Stimulated activated CD4-positive, alpha-beta T cell treated with anti-CD3 and anti-CD28 coated beads, TNF-alpha, amount 100 ng/mL, for 24 hours (primary cell): ENCODE measurements at regions not wholly inside any gene's neighbourhood (a gene's known extent, or its start where the extent isn't known, plus 50 kb on each side); places are given as distances from the start of the nearest gene placed in this dataset.

Experiments used
- DNase-seq, 3 experiments: peaks; one replicate each; pipeline ENCODE4 v3.0.0-alpha.2; 2020; ENCODE audit warnings: low read depth in 3 of 3

- no peak for DNase-seq
Measured at GRCh38 chr14:87111126-87111525, 881.9 kb downstream of the GALC start.

DNA sequence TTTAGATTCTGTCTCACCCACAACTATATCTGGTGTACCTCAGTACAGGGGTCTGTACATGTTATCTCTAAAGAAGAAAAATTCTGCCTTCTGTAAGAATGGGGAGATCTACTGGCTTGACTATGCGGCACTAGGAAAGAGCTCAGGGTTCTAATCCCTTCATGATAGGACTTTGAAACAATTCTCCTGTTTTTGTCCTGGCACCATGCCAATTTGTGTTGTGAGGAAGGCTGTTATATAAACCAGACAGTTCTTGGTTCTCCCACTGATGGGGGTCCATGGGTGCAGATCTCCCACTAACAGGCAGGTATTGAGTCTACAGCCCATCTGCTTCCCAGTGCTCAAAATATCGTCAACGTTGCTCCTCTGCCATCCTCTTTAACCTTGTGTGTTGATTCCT, 883.7 kb downstream of the GALC start:
- no peak for DNase-seq

DNA sequence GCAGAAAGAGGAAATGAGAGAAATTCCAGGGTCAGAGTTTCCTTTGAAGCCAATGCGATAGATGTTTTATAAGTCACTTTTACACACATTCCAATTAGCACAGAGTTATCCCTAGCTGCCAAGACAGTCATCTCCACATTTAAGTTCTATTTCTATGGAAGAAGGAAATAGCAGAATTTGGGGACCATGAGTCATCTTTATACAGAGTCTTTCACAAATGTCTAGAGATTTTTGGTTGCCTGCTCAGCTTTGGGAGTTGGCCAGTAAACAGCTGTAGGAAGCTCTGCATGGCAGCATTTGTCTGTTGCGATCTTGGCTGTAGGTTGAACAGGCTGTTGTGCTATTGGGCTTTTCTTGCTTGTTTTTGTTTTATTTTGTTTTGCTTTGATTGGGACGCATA, 884.3 kb downstream of the GALC start:
- DNase-seq: no peak

GRCh38 chr14:87102811-87103378, 890.1 kb downstream of the GALC start:
- DNase-seq: no peak

DNA sequence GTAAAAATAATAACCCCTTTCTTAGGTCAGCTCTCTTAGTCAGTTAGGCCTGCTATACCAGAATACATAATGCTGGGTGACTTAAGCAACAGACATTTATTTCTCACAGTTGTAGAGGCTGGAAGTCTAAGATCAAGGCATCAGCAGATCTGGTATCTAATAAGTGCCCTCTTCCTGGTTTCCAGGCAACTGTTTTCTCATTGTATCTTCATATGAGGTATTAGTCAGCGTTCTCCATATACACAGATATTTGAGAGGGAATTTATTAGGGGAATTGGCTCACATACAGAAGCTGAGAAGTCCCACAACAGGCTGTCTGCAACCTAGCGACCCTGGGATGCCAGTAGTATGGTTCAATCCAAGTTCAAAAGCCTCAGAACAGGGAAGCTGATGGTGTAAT, 896.0 kb downstream of the GALC start:
- DNase-seq: no peak

DNA sequence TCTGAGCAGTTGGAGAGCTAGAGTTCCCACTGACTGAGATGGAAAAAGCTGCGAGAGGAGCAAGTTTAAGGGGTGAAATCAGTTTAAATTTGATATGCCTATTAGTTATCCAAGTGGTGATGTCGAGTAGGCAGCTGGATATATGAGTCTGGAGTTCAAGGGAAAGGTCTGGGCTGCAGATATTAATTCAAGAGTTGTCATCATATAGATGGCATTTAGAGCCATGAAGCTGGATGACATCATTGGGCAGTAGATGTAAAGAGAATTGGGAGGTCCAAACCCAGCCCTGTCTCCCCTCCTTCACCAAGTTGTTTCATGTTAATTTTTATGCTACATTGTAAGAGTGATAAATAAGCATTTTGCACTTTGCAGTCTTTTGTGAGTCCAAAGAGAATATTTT, 898.1 kb downstream of the GALC start:
- no peak for DNase-seq

GRCh38 chr14:87088588-87088987, 904.4 kb downstream of the GALC start:
- no peak for DNase-seq

GRCh38 chr14:87087881-87088280, 905.1 kb downstream of the GALC start:
- no peak for DNase-seq

GRCh38 chr14:87084908-87085307, 908.1 kb downstream of the GALC start:
- no peak for DNase-seq

DNA sequence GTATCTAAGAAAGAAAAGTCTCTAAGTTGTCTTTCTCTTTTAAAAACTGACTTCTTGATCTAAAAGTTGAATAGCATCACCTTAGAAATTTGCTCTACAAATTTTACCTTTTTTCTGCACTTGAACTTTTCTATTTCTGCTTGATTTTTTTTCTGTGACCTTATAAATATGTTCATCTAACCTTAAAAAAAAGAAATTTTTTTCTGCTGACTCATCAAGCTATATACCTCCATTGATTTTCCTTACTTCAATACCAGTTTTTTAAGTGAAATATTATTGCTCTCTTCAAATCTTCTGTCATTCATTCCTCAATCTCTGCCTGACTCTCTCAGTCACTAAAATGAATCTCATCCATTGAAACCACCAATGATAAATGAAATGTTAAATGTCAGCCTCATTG, 910.1 kb downstream of the GALC start:
- no peak for DNase-seq

GRCh38 chr14:87081004-87081403, 912.0 kb downstream of the GALC start:
- DNase-seq: no peak

DNA sequence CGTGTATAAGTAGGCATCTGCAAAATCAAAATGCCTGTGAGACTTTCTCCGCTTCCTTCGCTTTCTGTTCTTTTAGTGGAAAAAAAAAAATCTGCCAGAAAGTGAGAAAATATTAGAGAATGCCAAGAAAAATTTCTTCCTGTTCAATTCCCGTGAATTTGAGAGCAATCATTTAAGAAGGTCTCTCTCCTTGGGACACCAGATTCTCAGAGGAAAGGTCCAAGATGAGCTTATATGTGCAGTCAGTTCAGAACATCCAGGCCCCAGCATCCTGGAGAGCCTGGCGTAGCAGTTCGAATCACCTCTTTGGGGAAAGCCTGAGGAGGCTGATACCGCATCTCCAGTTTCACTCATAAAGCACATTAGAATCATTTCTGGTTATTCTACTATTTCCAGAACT, 912.8 kb downstream of the GALC start:
- DNase-seq: no peak

DNA sequence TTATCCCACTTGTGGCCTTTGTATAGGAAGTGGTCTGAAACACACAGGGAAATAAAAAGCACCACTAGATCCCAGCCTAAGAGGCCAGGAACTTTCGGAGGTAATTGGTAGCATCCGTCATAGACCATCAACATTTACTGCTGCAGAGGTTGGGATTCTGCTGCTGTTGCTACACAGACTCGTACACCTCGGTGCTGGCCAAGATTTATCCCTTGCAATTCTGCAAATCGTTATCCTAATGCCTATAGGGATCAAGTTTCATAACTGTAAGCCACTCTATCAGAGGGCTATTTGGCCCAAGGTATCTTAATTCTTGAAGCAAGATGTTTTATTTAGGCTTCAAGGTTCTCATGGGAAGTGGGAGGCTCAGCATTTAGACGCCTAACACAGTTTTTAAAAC, 913.6 kb downstream of the GALC start:
- no peak for DNase-seq

DNA sequence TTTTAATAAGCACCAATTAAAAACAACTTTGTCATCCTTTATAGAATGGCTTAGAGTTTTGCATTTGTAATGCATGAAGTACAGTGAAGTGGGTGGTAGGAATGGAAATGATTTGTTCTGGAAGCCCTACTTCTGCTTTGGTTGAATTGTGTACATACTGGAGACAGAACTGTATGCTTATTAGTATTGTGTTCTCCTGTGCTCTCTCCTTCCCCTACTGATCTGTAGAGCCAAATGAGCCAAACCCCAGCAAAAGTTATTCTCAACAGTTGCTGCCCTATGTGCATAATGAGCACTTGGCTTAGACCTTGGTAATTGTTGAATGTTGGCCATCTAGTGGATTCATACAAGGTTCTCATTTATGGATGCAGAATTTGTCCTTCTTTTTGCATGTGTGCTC, 916.1 kb downstream of the GALC start:
- DNase-seq: no peak

DNA sequence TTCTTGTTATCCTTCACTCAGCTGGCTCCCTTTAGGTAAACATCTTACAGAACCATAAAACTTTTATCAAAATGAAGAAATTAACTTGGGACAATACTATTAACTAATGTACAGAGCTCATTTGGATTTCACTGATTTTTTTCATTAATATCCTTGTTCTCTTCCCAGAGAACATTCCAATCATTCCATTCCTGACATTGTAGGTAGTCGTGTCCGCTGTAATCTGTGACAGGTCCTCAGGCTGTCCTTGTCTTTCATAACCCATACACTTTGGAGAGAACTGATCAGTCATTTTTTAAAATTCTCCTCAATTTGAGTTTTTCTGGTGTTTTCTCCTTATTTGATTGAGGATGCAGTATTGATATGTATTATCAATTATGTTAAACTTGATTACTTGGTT, 916.8 kb downstream of the GALC start:
- DNase-seq: no peak

DNA sequence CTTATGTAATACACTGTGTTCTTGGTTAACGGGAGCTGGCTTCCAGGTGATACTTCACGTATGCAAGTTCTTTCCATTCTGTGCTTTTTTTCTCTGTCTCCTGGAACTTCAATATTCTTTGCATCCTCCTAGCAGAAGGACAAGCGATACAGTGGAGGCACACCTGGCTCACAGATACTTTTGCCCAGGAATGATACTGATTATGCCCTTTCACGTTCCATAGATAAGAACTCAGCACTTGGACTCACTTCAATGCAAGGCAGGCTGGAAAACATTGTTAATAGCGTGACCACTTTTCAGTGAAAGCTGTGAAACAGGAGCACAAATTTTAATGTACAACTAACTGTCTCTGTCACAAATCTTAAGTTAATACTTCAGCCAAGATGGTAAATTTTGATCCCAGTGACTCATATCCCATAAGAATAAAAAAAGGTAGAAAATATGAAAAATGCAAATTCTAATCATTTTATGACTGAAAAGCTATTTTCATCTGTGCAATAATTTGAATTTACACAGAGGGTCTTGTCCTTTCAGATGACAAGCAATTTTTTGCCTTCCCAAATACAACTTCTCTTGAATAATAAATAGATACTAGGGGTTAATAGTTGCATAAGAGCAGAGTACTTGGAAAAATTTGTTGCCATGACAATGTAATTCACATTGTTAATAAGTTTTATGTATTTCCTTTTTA, 919.0 kb downstream of the GALC start:
- no peak for DNase-seq

GRCh38 chr14:87067591-87067990, 925.4 kb downstream of the GALC start:
- no peak for DNase-seq

DNA sequence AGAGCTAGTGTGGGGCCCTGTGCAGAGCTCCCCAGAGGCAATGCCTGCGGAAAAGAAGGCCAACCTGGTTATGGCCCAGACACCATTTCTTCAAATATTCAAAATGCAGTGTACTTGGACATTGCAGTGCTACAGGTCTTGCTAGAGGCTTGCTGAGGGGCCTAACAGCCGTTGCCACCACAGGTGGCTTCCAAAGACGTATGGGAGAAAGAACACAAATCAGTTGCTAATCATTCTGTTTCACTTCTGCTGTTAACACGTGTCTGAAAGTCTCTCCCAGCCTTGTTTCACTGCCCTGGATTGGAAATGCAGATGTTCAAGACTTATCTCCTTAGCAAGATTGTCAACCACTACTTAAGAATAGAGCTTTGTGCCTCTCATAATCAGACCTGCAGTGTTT, 925.9 kb downstream of the GALC start:
- DNase-seq: no peak

DNA sequence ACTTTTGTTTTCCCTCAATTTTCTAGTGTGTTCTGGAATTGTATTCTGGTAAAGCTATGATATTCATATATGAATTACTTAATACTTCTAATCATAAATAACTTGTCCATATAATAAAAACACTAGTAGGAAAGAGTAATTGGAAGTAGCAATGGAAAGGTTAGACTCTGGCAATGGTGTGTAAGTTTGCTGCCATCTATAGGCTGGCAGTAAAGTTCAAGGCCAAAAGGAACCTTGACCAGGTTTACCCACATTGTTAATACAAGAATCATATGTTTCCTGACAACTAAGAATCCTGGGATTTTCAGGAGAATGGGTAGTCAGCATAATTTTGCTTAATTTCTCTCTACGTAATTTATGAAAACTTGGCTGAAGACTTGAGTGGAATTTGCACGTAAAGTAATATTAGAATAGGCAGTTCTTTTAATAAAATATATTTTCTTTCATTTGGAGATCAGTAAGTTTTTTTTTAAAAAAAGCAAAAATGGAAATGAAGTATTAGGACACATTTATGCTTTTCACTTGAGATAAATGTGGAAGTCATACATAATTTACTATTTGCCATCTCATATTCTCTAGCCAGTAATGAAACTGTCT, 926.7 kb downstream of the GALC start:
- DNase-seq: no peak

GRCh38 chr14:87065366-87065765, 927.6 kb downstream of the GALC start:
- no peak for DNase-seq

GRCh38 chr14:87063181-87063580, 929.8 kb downstream of the GALC start:
- no peak for DNase-seq

GRCh38 chr14:87060405-87060804, 932.6 kb downstream of the GALC start:
- no peak for DNase-seq

DNA sequence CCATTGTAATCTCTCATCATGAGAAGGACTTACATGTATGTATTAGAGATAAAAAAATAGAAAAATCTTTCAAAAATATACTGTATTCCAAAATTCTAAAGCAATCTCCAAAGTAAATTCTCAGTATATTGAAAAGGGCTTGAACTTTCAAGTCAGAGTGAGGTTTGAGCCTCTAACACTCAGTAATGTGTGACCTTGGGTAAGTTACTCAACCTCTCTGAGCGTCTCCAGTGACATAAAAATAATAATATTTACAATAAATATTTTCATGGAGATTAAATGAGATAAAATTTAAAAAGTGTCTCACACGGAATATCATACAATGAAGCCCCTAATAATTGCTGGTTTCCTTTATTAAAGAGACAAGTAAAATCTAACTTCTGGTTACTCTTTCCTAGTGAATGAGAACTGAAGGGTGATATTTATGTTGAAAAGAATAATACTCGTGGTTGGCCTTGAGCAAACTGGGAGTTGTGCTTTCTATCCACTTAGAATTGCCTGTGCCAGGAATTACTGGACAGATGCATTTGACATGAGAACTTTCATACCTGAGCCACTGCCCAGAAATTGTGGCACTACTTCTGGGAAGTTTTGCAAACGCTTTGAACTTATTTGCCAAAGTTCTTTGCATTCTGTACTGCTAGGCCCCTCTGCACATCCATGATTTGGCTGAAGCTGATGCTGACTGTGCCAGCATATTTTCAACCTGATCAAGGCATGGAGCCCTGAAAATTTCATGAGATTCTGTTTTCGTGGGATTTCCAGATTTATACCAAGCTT, 933.7 kb downstream of the GALC start:
- no peak for DNase-seq
